ENCODE measurements at regions not wholly inside any gene's neighbourhood (a gene's known extent, or its start where the extent isn't known, plus 50 kb on each side); places are given as distances from the start of the nearest gene placed in this dataset.

DNA sequence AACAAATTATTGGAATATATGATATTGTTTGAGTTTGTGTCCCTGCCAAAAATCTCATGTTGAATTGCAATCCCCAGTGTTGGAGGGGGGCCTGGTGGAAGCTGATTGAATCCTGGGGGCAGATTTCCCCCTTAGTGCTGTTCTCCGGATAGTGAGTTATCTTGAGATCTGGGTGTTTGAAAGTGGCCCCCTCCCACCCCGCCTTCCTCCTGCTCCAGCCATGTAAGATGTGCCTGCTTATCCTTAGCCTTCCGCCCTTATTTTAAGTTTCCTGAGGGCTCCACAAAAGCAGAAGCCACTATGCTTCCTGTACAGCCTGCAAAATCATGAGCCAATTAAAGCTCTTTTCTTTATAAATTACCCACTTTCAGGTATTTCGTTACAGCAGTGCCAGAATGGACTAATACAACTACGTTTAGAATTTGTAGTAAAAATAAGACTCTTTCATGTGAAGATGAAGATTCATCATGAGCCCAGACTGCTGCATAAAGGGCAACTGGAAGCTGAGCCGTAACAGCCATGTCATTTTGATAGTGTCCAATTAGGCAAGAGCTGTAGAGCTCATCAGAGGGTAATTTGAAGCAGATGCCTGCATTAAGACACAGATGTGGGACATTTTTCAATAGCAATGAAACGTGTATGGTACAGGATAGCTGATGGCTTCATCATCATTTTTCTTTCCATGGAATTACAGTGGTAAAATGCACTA is 1007.2 kb downstream of the REEP3 start:
- TF ChIP-seq CTCF (IDR thresholded peaks at IDR 0.05) (no peak), POLR2AphosphoS5 (IDR thresholded peaks at IDR 0.05) (no peak), POLR2A (IDR thresholded peaks at IDR 0.05) (no peak)
